ENCODE measurements at regions not wholly inside any gene's neighbourhood (a gene's known extent, or its start where the extent isn't known, plus 50 kb on each side); places are given as distances from the start of the nearest gene placed in this dataset.

DNA sequence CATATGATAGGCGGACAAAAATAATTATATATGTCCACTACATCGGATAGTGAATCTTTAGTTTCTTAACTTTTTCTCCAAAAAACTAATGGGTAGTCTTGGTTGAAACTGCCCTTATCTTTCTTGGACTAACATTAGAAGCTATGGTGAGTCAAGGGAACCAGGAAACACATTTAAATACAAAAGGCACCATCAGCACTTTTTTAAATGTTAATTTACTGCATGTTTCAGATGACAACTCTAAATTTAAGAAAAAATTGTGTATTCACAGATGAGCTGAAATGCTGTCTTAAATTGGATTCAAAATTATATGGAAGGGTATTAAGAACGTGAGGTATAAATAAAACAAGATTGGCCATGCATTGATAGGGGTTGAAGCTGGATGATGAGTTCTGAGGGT, 75.6 kb upstream of the CERS6 start:
- DNase-seq, result no peak

DNA sequence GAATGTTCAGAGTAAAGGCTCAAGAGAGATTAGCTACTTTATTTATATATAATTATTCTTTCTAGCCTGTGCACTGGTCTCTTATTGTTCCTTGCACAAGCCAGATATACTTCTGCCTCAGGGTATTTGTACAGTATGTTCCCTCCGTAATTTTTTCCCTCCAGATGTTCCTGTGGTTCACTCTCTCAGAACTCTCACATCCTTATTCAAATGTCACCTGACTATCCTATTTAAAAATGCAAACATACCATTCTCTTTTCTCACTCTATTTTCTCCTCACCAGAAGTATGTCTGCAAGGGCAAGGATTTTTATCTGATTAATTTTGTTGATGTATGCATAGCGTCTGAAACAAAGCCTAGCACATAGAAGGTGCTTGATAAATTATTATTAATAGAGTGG, 64.0 kb upstream of the CERS6 start:
- DNase-seq, result no peak

GRCh38 chr2:168392797-168393196, 63.3 kb upstream of the CERS6 start:
- no peak for DNase-seq

DNA sequence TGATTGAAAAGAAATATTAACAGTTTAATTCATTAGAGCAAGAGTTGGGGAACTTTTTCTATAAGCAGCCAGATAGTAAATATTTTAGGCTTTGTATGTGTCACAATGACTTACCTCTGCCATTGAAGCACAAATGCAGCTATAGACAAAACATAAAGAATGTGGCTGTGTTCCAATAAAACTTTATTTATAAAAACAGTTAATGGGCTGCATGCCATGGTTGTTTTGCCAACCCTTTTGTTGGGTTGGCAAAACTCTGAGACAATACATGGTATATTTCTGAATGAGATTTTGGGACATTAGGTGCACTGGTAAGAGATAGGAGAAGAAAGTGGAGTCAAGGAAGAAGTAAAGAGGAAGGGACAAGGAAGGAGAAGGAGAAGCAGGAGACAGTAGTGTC, 61.8 kb upstream of the CERS6 start:
- DNase-seq, result no peak

- no peak for DNase-seq
Measured at GRCh38 chr2:168396131-168396530, 59.9 kb upstream of the CERS6 start.

DNA sequence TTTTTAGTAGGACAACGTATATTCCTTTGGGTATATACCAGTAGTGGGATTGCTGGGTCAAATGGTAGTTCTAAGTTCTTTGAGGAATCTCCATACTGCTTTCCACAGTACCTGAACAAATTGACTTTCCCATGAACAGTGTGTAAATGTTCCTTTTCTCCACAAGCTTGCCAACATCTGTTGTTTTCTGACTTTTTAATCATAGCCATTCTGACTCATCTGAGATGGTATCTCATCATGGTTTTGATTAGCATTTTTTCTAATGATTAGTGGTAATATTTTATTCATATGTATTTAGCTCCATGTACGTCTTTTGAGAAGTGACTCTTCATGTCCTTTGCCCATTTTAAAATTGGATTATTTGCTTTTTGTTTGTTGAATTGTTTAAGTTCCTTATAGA, 58.4 kb upstream of the CERS6 start:
- no peak for DNase-seq

DNA sequence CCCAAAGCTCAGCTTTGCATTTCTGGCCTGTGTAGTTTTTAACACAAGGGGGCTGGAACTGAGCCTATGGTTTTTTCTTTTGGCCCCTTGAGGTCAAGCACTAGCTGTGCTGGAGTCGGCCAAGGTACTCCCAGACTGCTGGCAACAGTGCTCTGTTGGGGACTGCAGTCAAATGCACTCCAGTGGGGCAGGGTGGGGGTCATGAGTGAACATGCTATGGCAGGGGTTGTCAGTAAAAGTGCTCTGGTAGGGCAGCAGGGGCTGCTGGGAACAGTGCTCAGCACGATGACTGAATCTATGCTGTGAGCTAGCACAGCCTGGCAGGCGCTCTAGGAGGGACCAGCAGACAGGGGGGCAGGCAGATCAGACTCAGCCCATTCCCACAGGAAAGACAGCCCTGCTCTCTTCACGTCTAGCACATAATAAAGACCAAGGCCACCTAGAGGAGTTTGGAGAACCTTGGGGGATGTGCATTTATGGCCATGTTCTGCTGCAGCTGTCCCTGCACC, 55.0 kb upstream of the CERS6 start:
- no peak for DNase-seq

- no peak for DNase-seq
Measured at GRCh38 chr2:168401771-168402170, 54.3 kb upstream of the CERS6 start.

DNA sequence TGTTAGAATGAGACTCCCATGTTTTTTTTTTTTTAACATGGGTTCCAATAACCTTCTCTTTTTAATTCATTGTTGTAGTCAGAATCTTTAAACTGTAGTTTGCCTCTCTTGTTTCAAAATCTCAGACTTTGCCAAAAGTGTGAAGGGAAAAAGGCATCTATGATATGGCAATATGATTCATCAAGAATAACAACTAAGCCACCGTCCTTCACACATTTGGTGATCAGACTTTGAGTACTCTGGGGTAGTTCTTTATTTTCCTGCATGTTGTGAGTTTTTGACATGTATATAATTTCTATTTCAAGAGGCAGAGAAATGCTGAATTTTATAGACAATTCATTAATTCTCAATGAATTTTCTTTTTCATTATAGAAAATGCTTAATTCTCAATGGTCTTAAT, 53.5 kb upstream of the CERS6 start:
- no peak for DNase-seq

- DNase-seq, result no peak
Measured at GRCh38 chr2:168403736-168404135, 52.3 kb upstream of the CERS6 start.

GRCh38 chr2:168404764-168405163, 51.3 kb upstream of the CERS6 start:
- no peak for DNase-seq

All from NCI-H2171 (cell line).